ENCODE measurements at regions not wholly inside any gene's neighbourhood (a gene's known extent, or its start where the extent isn't known, plus 50 kb on each side); places are given as distances from the start of the nearest gene placed in this dataset.

GRCh38 chr1:217238945-217239344 lies 391.9 kb downstream of the GPATCH2 start:
- ATAC-seq (no peak), DNase-seq (ENCODE audit: extremely low read depth in 1 of 4, low spot score in 3 of 4) (no peak), FAIRE-seq (no peak)
- ChIA-PET CTCF (ENCODE audit: low intra/inter-chr PET ratio) (no interaction called here), POLR2A (no interaction called here)
- Histone ChIP-seq H3K27me3 (ENCODE audit: control insufficient read depth in 2 of 2, insufficient read depth in 2 of 2, low read length in 2 of 2) (no peaks in the 10 kb centered on the region), H3K4me1 (replicated peaks in 1 of 2; ENCODE audit: control insufficient read depth in 2 of 2, insufficient read depth in 2 of 2, low read length in 2 of 2) (no peaks in the 10 kb centered on the region), H3K9ac (ENCODE audit: insufficient read depth in 1 of 2, low read depth in 2 of 2, low read length in 2 of 2) (no peak overlapping the region), H3K9me3 (replicated peaks; ENCODE audit: control insufficient read depth, insufficient read depth, low read depth, low read length) (no peaks in the 10 kb centered on the region; the same call in none of the 2 replicates), H4K20me1 (replicated peaks; ENCODE audit: control insufficient read depth, insufficient read depth, low read length) (no peaks in the 10 kb centered on the region), H3K79me2 (ENCODE audit: control insufficient read depth, insufficient read depth, low read length) (no peaks in the 10 kb centered on the region), H3K36me3 (ENCODE audit: control insufficient read depth, insufficient read depth, low read length) (no peaks in the 10 kb centered on the region), H2AFZ (ENCODE audit: low read depth, low read length) (no peak overlapping the region), H3K9me1 (ENCODE audit: control insufficient read depth, insufficient read depth, low read length) (no peaks in the 10 kb centered on the region), H3K4me2 (ENCODE audit: insufficient read depth, low read length) (no peak overlapping the region), H3K4me3 (no peak overlapping the region), H3K27ac (ENCODE audit: extremely low read depth, low read depth, low read length) (no peak overlapping the region)
- intact Hi-C loops (cut with micrococcal nuclease) (no loop called here), in situ Hi-C loops (cut with MboI) (no loop called here)
- TF ChIP-seq SMARCA5 (IDR thresholded peaks at IDR 0.05), result no peak
- TF ChIP-seq SUPT5H (IDR thresholded peaks at IDR 0.05), result no peak
- TF ChIP-seq NUFIP1 (IDR thresholded peaks at IDR 0.05; ENCODE audit: partially characterized antibody), result no peak
- TF ChIP-seq ZNF395 (CRISPR knock-in tag; IDR thresholded peaks at IDR 0.05), result no peak
- TF ChIP-seq HMBOX1 (IDR thresholded peaks at IDR 0.05), result no peak
- TF ChIP-seq RCOR1 (IDR thresholded peaks at IDR 0.05; ENCODE audit: borderline replicate concordance in 1 of 2, low read depth in 2 of 2, low read length in 2 of 2), result no peak
- no peak for TF ChIP-seq EWSR1 (IDR thresholded peaks at IDR 0.05; ENCODE audit: borderline replicate concordance, low read depth, partially characterized antibody)
- no TSS peak for BruUV-seq (replicated peaks)
